GM18505 (cell line): ENCODE measurements at regions not wholly inside any gene's neighbourhood (a gene's known extent, or its start where the extent isn't known, plus 50 kb on each side); places are given as distances from the start of the nearest gene placed in this dataset.
"Not testable (repeated sequence)": the region's sequence is repeated elsewhere in the genome, so short reads cannot be mapped to it uniquely, and the experiment has no call there.

Experiments
- ATAC-seq: cut with Tn5 transposase; IDR thresholded peaks from one replicate; pipeline ENCODE4 v1.9.1; 2021; ENCODE audit not compliant: unreplicated experiment
- POLR2A ChIP-seq: IDR thresholded peaks from 4 replicates; pipeline ENCODE4 v1.6.1; 2011; ENCODE audit warnings: borderline replicate concordance; ENCODE audit not compliant: insufficient read depth, insufficient read length; ENCODE audit errors: extremely low read depth

GRCh38 chr9:88826181-88826580 lies 165.1 kb upstream of the S1PR3 start:
- ATAC-seq = no peak
- TF ChIP-seq POLR2A = no peak

- no peak for TF ChIP-seq POLR2A
- no peak for ATAC-seq
Observed at GRCh38 chr9:88826771-88827181, 164.5 kb upstream of the S1PR3 start.

GRCh38 chr9:88828018-88828417 lies 163.2 kb upstream of the S1PR3 start:
- no peak for TF ChIP-seq POLR2A
- ATAC-seq = no peak

GRCh38 chr9:88828492-88828974 lies 162.7 kb upstream of the S1PR3 start:
- ATAC-seq = no peak
- TF ChIP-seq POLR2A = no peak

GRCh38 chr9:88829276-88829675 lies 162.0 kb upstream of the S1PR3 start:
- ATAC-seq = peak; percentile 65
- TF ChIP-seq POLR2A = no peak

GRCh38 chr9:88831713-88832407 lies 159.4 kb upstream of the S1PR3 start:
- ATAC-seq = no peak
- TF ChIP-seq POLR2A = no peak

GRCh38 chr9:88833946-88834345 lies 157.3 kb upstream of the S1PR3 start:
- TF ChIP-seq POLR2A = no peak
- ATAC-seq = no peak

- peak; percentile 74 for ATAC-seq
- TF ChIP-seq POLR2A = no peak
Observed at GRCh38 chr9:88835038-88835466, 156.2 kb upstream of the S1PR3 start.

- ATAC-seq = no peak
- TF ChIP-seq POLR2A = no peak
Observed at GRCh38 chr9:88835772-88836171, 155.5 kb upstream of the S1PR3 start.

- TF ChIP-seq POLR2A = no peak
- no peak for ATAC-seq
Observed at GRCh38 chr9:88837731-88838130, 153.5 kb upstream of the S1PR3 start.

- not testable (repeated sequence) for ATAC-seq
Observed at GRCh38 chr9:88849878-88850277, 141.4 kb upstream of the S1PR3 start.

- ATAC-seq = no peak
- TF ChIP-seq POLR2A = no peak
Observed at GRCh38 chr9:88852794-88853193, 138.5 kb upstream of the S1PR3 start.

GRCh38 chr9:88870627-88871026 lies 120.6 kb upstream of the S1PR3 start:
- ATAC-seq = no peak
- TF ChIP-seq POLR2A = no peak

- TF ChIP-seq POLR2A = no peak
- ATAC-seq = no peak
Observed at GRCh38 chr9:88871669-88872068, 119.6 kb upstream of the S1PR3 start.
